IMR-90 (cell line): ENCODE measurements at regions not wholly inside any gene's neighbourhood (a gene's known extent, or its start where the extent isn't known, plus 50 kb on each side); places are given as distances from the start of the nearest gene placed in this dataset.

Experiments
- ATAC-seq: fragments of 200-7000 bp; cut with Tn5 transposase; 2 replicates; pipeline ENCODE4 v1.9.1; 2020; ENCODE audit warnings: low read depth, mild to moderate bottlenecking, moderate library complexity
- BruUV-seq: library from RNA; stranded (reverse); fragments of 400-500 nt; replicated peaks from 2 replicates; lab custom pipeline; 2021; lab: Mats Ljungman, UMichigan
- CTCF ChIA-PET: fragments of 300-600 bp; formaldehyde crosslinking; extraction: SDS; loops from one replicate; lab custom pipeline; 2021; ENCODE audit warnings: antibody characterized with exemption; lab: Yijun Ruan, JAX
- POLR2A ChIA-PET: fragments of 300-600 bp; sonication (Branson Sonifier 250); formaldehyde crosslinking; loops from one replicate; lab custom pipeline; 2022; ENCODE audit warnings: antibody characterized with exemption; ENCODE audit not compliant: unreplicated experiment; lab: Charles Lee
- DNase-seq: peaks from one replicate; pipeline ENCODE4 v3.0.0; 2013
- H2AFZ ChIP-seq: replicated peaks from 2 replicates; pipeline ENCODE3; 2013; ENCODE audit warnings: low read length, mild to moderate bottlenecking; ENCODE audit not compliant: poor library complexity
- H2AK5ac ChIP-seq: 2 replicates; pipeline ENCODE4 v1.6.1; 2013; ENCODE audit warnings: low read depth, low read length, inconsistent platforms
- H2AK9ac ChIP-seq: replicated peaks from 2 replicates; pipeline ENCODE3; 2013; ENCODE audit warnings: mild to moderate bottlenecking, low read depth, low read length, moderate library complexity; ENCODE audit not compliant: poor library complexity
- H2BK120ac ChIP-seq: 2 replicates; pipeline ENCODE4 v1.6.1; 2013; ENCODE audit warnings: low read depth, low read length, inconsistent platforms
- H2BK15ac ChIP-seq: 3 replicates; pipeline ENCODE4 v1.6.1; 2013; ENCODE audit warnings: low read depth, low read length, inconsistent platforms
- H2BK20ac ChIP-seq: 2 replicates; pipeline ENCODE4 v1.6.1; 2013; ENCODE audit warnings: low read depth, mild to moderate bottlenecking, inconsistent platforms, low read length, moderate library complexity
- H2BK5ac ChIP-seq: 2 replicates; pipeline ENCODE4 v1.6.1; 2013; ENCODE audit warnings: mild to moderate bottlenecking, low read depth, low read length, inconsistent platforms; ENCODE audit not compliant: poor library complexity, severe bottlenecking
- H3K14ac ChIP-seq: replicated peaks from 2 replicates; pipeline ENCODE4 v1.6.1; 2013; ENCODE audit warnings: low read depth, low read length, inconsistent platforms
- H3K18ac ChIP-seq: 2 replicates; pipeline ENCODE4 v1.6.1; 2013; ENCODE audit warnings: low read depth, low read length, control low read depth
- H3K23ac ChIP-seq: 2 replicates; pipeline ENCODE4 v1.6.1; 2013; ENCODE audit warnings: low read depth, low read length, inconsistent platforms
- H3K27ac ChIP-seq: 2 replicates; pipeline ENCODE4 v1.5.1; 2013; ENCODE audit warnings: mild to moderate bottlenecking, control low read depth, low read length; ENCODE audit not compliant: insufficient read depth
- H3K27me3 ChIP-seq: 2 replicates; pipeline ENCODE4 v1.6.1; 2013; ENCODE audit warnings: low read length; ENCODE audit not compliant: control insufficient read depth, insufficient read depth
- H3K36me3 ChIP-seq: 2 replicates; pipeline ENCODE4 v1.6.1; 2013; ENCODE audit warnings: low read length, mixed read lengths; ENCODE audit not compliant: control insufficient read depth, insufficient read depth
- H3K4ac ChIP-seq: 2 replicates; pipeline ENCODE4 v1.6.1; 2013; ENCODE audit warnings: low read depth, low read length, inconsistent platforms
- H3K4me1 ChIP-seq: 2 replicates; pipeline ENCODE4 v1.6.1; 2013; ENCODE audit warnings: low read length, mixed read lengths; ENCODE audit not compliant: control insufficient read depth, insufficient read depth
- H3K4me2 ChIP-seq: 2 replicates; pipeline ENCODE4 v1.6.1; 2013; ENCODE audit warnings: low read depth, mild to moderate bottlenecking, control low read depth, low read length, moderate library complexity
- H3K4me3 ChIP-seq: 2 replicates; pipeline ENCODE4 v1.5.1; 2013; ENCODE audit warnings: low read depth, mild to moderate bottlenecking, control low read depth, low read length, moderate library complexity; ENCODE audit not compliant: insufficient read depth
- H3K56ac ChIP-seq: 2 replicates; pipeline ENCODE4 v1.6.1; 2013; ENCODE audit warnings: low read length, inconsistent platforms; ENCODE audit not compliant: insufficient read depth; ENCODE audit errors: extremely low read depth
- H3K79me1 ChIP-seq, 2 experiments: 2 replicates each; pipeline ENCODE4 v1.6.1; 2013; ENCODE audit warnings: low read length in 2 of 2, inconsistent platforms in 1 of 2, low read depth in 1 of 2
- H3K9ac ChIP-seq: 2 replicates; pipeline ENCODE4 v1.6.1; 2013; ENCODE audit warnings: low read depth, low read length, control low read depth
- H3K9me1 ChIP-seq: 2 replicates; pipeline ENCODE4 v1.6.1; 2013; ENCODE audit warnings: low read length, inconsistent platforms; ENCODE audit not compliant: insufficient read depth
- H3K9me3 ChIP-seq: 2 replicates; pipeline ENCODE4 v1.6.1; 2013; ENCODE audit warnings: low read length; ENCODE audit not compliant: control insufficient read depth, insufficient read depth
- H4K20me1 ChIP-seq: 2 replicates; pipeline ENCODE4 v1.6.1; 2013; ENCODE audit warnings: low read length, inconsistent platforms; ENCODE audit not compliant: insufficient read depth
- H4K5ac ChIP-seq: 2 replicates; pipeline ENCODE4 v1.6.1; 2013; ENCODE audit warnings: mild to moderate bottlenecking, low read depth, low read length, control low read depth
- H4K8ac ChIP-seq, 2 experiments: 2 replicates each; pipeline ENCODE4 v1.6.1; 2013; ENCODE audit warnings: low read depth in 2 of 2, low read length in 2 of 2, control low read depth in 1 of 2, inconsistent platforms in 1 of 2
- H4K91ac ChIP-seq: 2 replicates; pipeline ENCODE4 v1.6.1; 2013; ENCODE audit warnings: low read depth, low read length, inconsistent platforms; ENCODE audit not compliant: insufficient read depth
- CHD1 ChIP-seq: IDR thresholded peaks from 2 replicates; pipeline ENCODE4 v1.6.1; 2012; ENCODE audit warnings: low read depth, low read length, improper control_type of control experiment
- FOS ChIP-seq: fragments of 150-350 bp; IDR thresholded peaks from 2 replicates; pipeline ENCODE4 v1.6.1; 2016; ENCODE audit warnings: low read depth, low read length
- NFE2L2 ChIP-seq: fragments of 150-350 bp; IDR thresholded peaks from 2 replicates; pipeline ENCODE4 v1.6.1; 2016; ENCODE audit warnings: low read depth, mild to moderate bottlenecking, low read length
- WGBS, 2 experiments: methylation state at CpG; one replicate each; pipeline versions ENCODE4 v1.1.5 to v1.1.7; 2013; ENCODE audit warnings: missing lambda C conversion rate in 2 of 2; ENCODE audit not compliant: insufficient read length in 1 of 2; ENCODE audit errors: extremely low coverage in 2 of 2; 5-methylcytosine and 5-hydroxymethylcytosine counted together
- dilution Hi-C: fragments of 300-500 bp; cut with HindIII; formaldehyde crosslinking; loops from one replicate; pipeline ENCODE4 v1.14.3; 2018; ENCODE audit warnings: low sequenced_read_pairs; ENCODE audit not compliant: unreplicated experiment
- in situ Hi-C: fragments of 300-500 bp; cut with MboI; formaldehyde crosslinking; loops from 3 replicates; pipeline ENCODE4 v1.14.3; 2019; ENCODE audit warnings: low sequenced_read_pairs, inconsistent platforms, mixed read lengths
- intact Hi-C: fragments of 100-400 bp; cut with micrococcal nuclease; formaldehyde crosslinking; loops from 2 replicates; pipeline ENCODE4 v1.10.0; 2022

DNA sequence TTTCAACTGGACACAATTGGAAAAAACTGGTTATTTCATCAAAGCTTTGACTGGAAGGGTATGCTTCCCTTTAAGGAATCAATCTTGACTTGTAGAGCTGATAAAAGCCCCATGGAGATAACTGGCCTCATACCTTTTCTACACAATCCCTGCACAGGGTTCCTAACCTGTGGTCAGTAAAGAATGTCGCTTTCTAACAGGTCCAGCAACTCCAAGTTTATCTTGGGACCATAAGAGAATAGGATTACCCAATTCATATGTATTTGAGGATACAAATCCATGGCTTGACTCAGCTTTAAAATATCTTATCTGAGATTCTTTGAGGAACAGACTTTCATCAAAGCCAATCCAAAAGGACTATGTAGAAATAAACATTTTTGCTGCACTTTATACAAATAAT, 1399.8 kb upstream of the PABPC4L start:
- Histone ChIP-seq H3K9me3 (peaks cover 4% of the 10 kb centered on the region; the same call in 1 of the 2 replicates), H3K9ac (no peak overlapping the region), H3K23ac (no peak overlapping the region), H3K56ac (no peak overlapping the region), H3K79me1 (no peaks in the 10 kb centered on the region), H2BK15ac (no peak overlapping the region), H3K18ac (no peak overlapping the region), H3K14ac (no peak overlapping the region), H3K27me3 (no peaks in the 10 kb centered on the region), H4K5ac (no peak overlapping the region), H3K36me3 (no peaks in the 10 kb centered on the region), H3K4me2 (no peak overlapping the region), H4K91ac (no peak overlapping the region), H3K27ac (no peak overlapping the region), H3K4ac (no peak overlapping the region), H2AFZ (no peak overlapping the region), H2BK120ac (no peak overlapping the region), H2AK9ac (no peak overlapping the region), H3K9me1 (no peaks in the 10 kb centered on the region), H4K8ac (no peak overlapping the region), H3K4me1 (no peaks in the 10 kb centered on the region), H4K20me1 (no peaks in the 10 kb centered on the region), H3K4me3 (no peak overlapping the region), H2BK20ac (no peak overlapping the region), H2BK5ac (no peak overlapping the region), H2AK5ac (no peak overlapping the region)
- POLR2A ChIA-PET = no interaction called here
- no peak for TF ChIP-seq FOS
- no peak for TF ChIP-seq CHD1
- no peak for TF ChIP-seq NFE2L2
- dilution Hi-C loops = no loop called here
- ATAC-seq (no peak), DNase-seq (no peak)
- no CpG with 5 or more reads among the region's 1 CpG for WGBS, 2 experiments
- BruUV-seq = no TSS peak
- in situ Hi-C loops = no loop called here
- intact Hi-C loops = no loop called here
- CTCF ChIA-PET = no interaction called here
